IPS-18c (cell line): ENCODE measurements at regions not wholly inside any gene's neighbourhood (a gene's known extent, or its start where the extent isn't known, plus 50 kb on each side); places are given as distances from the start of the nearest gene placed in this dataset.
"Not testable (repeated sequence)": the region's sequence is repeated elsewhere in the genome, so short reads cannot be mapped to it uniquely, and the experiment has no call there.

ENCODE experiments used
- H3K4me3 ChIP-seq: 2 replicates; pipeline ENCODE4 v1.7.0; 2013; ENCODE audit warnings: low read depth, mild to moderate bottlenecking, low read length, moderate library complexity; ENCODE audit not compliant: insufficient read depth
- H3K9me3 ChIP-seq: one replicate; pipeline ENCODE4 v1.6.1; 2013; ENCODE audit warnings: mild to moderate bottlenecking, low read length, moderate library complexity; ENCODE audit not compliant: control insufficient read depth, insufficient read depth

DNA sequence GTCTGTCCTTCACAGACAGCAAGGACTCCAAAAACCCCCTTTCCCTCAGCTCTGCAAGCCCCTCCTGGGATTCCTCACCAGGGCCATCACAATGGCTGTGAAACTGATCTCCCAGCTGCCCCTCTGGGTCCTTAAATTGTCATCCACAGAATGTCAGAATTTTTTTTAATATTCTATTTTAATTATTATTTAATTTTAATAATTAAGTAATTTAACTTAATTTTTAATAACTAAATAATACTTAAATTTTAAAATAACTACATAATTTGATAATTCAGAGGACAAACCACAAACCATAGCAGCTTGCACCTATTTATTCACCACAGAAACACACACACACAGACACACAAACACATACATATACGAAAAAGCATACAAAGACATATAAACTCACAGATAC lies 565.8 kb upstream of the COBL start:
- Histone ChIP-seq H3K9me3 (no peaks in the 10 kb centered on the region), H3K4me3 (no peak overlapping the region)

DNA sequence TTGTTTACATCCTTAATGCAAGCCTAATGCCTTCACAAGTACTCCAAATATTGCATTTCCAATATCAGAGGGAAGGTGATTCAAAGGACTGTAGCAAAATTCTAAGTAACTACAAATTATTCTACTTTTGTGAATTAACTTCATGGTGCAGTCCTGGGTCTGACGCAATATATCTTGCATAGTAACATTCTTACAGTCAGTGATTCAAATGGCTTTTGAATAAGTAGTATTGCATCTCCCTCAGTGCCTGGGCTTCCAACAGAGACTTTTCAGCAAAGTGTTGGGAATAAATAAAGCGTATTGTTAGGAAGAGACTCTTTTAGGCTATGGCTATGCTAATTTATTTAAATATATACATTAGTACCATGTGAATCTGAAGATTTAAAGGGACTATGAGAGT lies 564.7 kb upstream of the COBL start:
- Histone ChIP-seq H3K9me3 (no peaks in the 10 kb centered on the region), H3K4me3 (no peak overlapping the region)

DNA sequence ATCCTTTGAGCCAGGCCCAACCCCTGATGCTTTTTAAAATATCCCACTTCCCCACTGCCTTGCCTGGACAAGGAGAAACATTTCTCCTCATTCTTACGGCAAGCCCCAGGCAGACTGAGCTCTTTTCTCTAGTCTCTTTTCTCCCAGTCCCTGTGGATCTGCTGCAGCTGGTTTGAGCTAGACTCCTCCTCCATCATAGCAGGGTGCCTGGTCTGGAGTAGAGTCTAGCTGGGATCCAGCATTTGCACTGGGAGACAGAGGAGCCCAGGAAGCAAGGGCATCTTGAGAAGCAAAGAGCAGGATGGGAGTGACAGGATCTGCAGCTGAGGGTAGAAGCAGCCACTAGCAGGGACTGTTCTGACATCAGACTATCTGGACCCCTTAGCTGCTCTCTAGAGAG lies 562.3 kb upstream of the COBL start:
- Histone ChIP-seq H3K4me3 (no peak overlapping the region), H3K9me3 (no peaks in the 10 kb centered on the region)

DNA sequence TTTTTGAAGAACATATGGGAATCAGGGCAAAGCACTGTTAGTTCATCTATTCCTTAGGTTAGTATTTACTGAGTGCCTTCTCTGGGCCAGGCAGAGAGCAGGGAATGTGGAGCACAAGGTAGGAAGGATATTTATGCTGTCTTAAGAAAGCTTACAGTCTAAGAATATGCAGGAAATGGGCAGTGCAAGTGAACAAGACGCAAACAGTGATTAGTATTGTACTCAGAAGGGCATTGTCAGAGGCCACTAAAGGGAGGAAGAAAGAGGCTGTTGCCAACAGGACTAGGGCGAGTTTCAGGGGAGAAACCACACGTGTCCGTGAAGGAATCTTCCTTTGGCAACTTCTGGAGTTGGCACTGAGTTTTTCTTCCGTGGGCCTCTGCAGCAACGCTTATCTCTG lies 552.8 kb upstream of the COBL start:
- Histone ChIP-seq H3K9me3 (peaks cover 2% of the 10 kb centered on the region), H3K4me3 (no peak overlapping the region)

DNA sequence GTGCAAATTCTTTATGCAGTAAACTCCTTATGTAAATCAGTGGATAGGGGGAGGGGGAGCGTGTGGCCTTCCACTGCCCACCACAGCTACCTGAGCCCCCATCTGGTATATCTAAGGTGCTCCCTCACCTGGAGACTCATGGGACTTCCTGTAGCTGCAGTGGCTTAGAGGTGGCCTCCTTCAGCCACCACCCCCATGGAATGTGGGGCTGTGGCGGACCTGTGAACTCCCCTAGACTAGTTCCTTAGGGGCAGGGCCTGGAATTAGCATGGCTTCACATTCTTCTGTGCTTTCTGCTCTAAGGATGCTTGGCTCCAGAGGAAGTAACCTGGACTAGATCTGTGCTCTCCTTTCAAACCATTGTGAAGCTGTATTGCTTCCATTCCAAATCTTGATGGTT lies 550.5 kb upstream of the COBL start:
- Histone ChIP-seq H3K4me3 (no peak overlapping the region), H3K9me3 (peaks cover 2% of the 10 kb centered on the region)

DNA sequence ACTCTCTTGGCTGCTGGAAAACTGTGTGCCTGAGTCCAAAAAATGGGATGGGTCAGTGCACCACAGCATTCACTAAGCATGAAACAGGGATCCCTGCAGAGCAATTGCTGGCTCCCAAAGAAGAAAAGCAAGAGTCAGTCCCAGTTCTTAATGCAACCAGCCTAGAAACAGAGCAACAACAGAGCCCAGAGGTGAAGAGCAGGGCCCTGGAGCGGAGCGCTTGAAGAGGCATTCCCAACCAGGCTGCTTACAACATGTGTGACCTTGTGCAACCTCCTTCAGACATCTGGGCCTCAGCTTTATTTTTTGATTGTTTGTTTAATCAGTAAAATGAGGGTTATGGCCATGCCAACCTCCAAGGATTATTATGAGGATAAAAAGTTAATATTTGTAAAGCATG lies 543.7 kb upstream of the COBL start:
- no peak overlapping the region for H3K4me3 ChIP-seq
- peaks cover 2% of the 10 kb centered on the region for H3K9me3 ChIP-seq

DNA sequence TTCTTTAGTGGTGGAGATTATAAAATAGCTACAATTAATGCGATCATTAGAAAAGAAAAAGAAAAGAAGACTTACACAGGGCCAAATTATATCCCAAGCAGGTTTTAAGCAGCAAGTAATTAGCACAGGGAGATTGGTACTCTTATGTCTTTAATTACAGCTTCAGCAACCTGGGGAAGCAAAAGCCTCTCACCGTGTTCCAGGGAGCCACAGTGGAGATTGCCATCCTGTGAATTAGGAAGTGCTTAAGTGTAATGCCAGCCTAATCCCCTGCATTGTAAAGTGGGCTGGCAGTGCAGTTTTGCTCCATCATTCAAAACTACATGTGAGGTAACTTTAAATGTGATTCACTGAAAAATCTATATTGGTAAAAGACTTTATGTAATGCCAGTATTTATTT lies 533.5 kb upstream of the COBL start:
- Histone ChIP-seq H3K4me3 (no peak overlapping the region), H3K9me3 (no peaks in the 10 kb centered on the region)

DNA sequence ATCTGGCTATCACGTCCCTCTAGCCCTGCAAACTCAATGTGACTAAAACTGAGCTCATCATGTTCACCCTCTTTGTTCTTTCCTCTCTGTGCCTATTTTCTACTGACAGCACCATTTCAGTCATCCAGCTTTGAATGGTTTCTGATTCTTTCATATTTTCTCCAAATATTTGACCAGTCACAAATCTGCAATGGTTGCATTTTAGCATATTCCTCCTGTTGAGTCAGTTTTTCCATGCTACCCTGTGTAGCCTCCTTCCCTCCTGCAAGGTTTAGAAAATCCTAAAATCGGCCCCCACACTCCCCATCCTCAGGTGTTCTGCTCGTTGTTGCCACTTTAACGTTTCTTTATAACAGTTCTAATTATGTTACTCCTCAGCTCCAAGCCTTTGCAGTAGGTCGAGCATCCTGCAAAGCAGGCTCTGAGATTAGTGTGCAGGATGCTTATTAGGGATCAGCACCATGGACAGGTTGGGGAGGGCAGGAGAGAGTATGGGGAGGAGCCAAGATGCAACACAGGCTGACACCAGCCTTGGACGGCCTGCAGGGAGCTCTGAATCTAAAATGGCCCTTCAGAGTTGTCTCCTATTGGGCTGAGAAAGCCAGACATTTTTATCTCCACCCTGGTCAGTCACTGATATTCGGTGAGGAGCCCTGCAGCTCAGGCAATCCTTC lies 531.0 kb upstream of the COBL start:
- Histone ChIP-seq H3K9me3 (no peaks in the 10 kb centered on the region), H3K4me3 (no peak overlapping the region)

DNA sequence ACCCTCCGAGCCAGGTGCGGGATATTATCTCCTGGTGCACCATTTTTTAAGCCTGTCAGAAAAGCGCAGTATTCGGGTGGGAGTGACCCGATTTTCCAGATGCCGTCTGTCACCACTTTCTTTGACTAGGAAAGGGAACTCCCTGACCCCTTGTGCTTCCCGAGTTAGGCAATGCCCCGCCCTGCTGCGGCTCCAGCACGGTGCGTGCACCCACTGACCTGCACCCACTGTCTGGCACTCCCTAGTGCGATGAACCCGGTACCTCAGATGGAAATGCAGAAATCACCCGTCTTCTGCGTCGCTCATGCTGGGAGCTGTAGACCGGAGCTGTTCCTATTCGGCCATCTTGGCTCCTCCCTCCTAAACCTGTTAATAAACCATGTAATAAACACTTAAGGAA lies 522.5 kb upstream of the COBL start:
- not testable (repeated sequence) for H3K4me3 ChIP-seq, H3K9me3 ChIP-seq

DNA sequence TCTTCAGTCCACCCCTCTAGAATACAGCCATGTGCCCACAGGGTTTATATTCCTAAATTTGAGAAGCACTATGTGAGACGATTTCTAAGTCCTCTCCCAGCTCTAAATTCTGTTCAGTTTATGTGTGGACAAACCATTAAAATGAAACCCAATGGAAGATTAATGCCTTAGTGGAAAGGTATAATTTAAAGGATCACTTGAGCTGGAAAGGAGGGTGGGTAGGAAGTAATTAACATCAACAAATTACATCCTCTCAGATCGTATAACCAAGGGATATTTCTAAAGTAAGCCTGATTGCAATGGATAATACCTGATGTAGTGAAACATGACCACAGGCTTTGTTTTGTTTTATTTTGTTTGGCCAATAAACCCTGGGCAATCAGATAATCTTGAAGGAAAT lies 511.0 kb upstream of the COBL start:
- H3K9me3 ChIP-seq = peaks cover 4% of the 10 kb centered on the region
- no peak overlapping the region for H3K4me3 ChIP-seq

DNA sequence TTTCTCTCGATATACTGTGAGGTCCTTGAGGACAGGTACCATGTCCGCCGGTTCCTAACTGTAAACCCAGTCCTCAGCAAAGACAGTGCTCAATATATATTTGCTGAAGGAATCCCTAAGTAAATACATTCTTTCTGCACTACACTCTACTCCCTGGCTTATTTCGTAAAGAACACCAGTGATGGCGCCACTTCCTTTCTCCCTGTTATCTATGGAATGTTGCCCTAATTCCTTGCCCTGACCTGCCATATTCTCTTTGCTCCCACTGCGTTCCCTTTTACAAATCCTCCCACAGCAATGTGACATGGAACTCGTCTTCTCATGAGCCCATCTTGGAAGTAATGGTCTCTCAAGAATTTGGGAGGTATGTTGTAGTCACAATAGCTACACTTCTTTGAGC lies 507.4 kb upstream of the COBL start:
- Histone ChIP-seq H3K9me3 (peaks cover 4% of the 10 kb centered on the region), H3K4me3 (no peak overlapping the region)

DNA sequence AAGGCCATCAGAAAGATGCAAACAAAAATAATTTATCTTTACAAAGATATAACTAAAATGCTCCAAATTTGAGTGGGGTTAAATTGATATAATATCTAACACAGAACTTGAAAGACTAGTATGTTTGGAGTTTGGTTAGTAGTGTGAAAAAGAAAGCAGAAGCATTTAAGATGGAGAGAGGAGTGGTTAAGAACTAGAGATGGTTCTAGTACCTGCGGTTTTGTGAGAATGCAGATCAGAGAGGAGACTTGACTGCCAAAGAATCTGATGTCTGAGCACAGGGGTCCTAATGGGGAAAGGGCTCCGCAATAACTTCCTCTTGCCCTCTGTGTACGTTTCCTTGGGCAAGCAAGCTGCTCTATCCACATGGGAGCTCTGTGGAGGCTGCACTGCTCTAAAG lies 506.8 kb upstream of the COBL start:
- Histone ChIP-seq H3K9me3 (peaks cover 4% of the 10 kb centered on the region), H3K4me3 (no peak overlapping the region)

DNA sequence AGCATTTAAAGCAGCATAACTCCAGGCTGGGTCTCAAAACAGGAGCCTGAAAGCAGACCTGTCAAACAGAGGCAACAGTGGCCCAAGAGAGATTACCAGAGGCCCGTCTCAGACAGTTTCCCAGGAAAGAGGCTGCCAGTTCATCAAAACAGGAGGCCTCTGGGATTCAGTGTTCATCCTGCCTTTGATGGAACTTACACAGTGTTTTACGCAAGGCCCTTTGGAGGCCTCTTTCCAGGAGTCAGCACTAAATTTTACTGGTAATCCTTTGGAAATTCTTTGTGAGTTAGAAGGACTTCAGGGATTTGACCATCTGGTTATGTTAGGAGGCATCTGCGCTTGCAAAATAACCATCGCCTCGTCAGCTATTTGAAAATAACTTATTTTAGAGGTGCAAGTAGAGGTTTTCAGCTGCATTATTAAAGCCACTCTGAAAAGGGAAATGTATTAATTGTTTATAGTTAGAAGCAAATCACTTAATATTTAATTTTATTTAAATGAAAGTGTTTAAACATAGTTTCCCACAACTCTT lies 501.2 kb upstream of the COBL start:
- H3K4me3 ChIP-seq = no peak overlapping the region

DNA sequence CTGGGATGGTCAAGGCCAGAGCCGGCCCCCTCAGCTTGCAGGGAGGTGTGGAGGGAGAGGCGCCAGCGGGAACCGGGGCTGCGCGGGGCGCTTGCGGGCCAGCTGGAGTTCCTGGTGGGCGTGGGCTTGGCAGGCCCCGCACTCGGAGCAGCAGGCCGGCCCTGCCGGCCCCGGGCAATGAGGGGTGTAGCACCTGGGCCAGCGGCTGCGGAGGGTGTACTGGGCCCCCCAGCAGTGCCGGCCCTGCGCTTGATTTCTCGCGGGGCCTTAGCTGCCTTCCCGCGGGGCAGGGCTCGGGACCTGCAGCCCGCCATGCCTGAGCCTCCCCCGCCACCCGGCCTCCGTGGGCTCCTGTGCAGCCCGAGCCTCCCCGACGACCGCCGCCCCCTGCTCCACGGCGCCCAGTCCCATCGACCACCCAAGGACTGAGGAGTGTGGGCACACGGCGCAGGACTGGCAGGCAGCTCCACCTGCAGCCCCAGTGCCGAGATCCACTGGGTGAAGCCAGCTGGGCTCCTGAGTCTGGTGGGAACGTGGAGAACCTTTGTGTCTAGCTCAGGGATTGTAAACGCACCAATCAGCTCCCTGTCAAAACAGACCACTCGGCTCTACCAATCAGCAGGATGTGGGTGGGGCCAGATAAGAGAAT lies 489.3 kb upstream of the COBL start:
- not testable (repeated sequence) for H3K9me3 ChIP-seq, H3K4me3 ChIP-seq

More for the DNA sequence above, 501.2 kb upstream of the COBL start:
- H3K9me3 ChIP-seq = no peaks in the 10 kb centered on the region

DNA sequence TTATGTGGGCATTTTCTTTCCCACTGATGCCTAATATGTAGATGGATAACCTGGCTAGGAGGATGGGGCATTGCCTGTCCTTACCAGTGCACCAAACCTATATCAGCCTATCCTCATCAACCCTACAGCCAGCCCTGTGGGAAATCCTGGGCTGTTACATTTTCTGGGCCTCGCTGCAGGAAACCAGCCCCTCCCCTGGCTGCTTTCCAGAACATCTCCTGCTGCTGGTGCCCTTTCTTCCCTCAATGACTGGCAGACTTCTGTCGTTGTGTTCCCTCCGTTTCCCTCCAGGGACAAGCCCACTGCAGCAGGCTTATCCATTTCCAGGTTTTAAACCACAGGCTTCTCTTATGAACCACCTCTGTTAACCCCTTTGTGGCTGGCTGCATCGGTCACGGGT lies 486.1 kb upstream of the COBL start:
- H3K4me3 ChIP-seq = no peak overlapping the region

DNA sequence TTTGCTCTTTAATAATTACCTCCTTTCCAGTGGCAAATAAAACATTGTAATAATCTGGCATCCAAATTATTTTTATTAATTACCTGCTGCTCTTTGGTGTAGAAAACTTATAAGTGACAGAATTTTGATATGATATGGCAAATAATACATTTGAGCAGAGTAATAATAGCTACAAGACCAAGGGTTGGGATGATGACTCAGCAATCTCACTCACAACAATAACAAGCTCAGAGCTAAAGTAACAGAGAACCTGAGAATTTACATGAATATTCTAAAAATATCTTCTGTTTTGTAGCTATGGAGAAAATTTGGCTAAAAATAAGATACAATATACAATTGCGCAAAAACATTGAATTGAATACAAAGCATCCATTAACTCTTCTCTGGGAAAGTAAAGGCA lies 480.8 kb upstream of the COBL start:
- H3K9me3 ChIP-seq = no peaks in the 10 kb centered on the region

More for the DNA sequence above, 486.1 kb upstream of the COBL start:
- H3K9me3 ChIP-seq = peaks cover 2% of the 10 kb centered on the region

DNA sequence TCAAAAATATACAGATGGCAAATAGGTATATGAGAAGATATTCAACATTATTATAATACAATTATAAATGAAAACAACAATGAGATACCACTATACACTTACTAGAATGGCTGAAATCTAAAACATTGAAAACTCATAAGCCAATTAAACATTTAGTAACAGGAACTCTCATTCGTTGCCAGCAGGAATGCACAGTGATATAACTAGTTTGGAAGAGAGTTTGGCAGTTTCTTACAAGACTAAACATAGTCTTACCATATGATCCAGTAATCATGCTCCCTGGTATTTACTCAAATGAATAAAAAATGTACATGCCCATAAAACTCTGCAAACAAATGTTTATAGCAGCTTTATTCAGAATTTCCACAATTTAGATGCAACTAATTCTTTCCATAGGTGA lies 476.2 kb upstream of the COBL start:
- Histone ChIP-seq H3K9me3 (no peaks in the 10 kb centered on the region), H3K4me3 (no peak overlapping the region)

More for the DNA sequence above, 480.8 kb upstream of the COBL start:
- H3K4me3 ChIP-seq = no peak overlapping the region

DNA sequence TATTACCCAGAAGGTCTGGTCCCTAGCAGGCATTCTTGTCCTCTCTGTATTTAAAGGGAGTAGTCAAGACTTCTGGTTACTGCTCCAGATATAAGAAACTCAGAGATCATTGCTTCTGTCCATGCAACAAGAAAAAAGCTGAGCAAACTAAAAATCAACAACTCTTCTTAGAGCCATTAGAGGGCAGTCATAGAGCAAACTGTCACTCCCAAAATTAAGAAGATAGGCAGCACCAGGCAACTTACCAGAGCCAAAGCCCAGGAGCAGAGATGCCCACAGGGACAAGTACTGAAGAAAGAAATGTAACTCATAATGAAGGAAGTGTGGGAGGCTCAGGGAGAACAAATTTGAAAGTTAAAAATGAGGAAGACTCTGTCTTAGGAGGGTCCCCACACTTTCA lies 472.9 kb upstream of the COBL start:
- H3K9me3 ChIP-seq = no peaks in the 10 kb centered on the region
- H3K4me3 ChIP-seq = no peak overlapping the region

DNA sequence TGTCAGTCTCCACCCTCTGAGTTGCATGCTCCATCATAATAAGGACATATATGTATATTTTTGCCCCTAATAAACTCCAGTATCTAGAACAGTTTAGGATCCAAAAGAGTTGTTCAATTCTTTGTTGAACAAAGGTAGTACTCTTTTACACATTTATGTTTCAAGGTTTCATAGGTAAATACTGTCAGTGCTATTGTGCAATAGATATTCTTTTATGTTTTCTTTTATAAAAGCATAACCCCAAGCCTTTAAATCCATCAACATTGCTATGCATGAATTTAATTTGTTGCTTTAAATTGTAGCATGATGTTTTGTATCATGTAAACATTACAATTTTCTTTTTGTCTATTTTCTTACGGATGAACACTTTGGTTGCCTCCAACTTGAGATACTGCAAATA lies 469.7 kb upstream of the COBL start:
- Histone ChIP-seq H3K4me3 (no peak overlapping the region), H3K9me3 (no peaks in the 10 kb centered on the region)
